H1 (cell line): ENCODE measurements at regions not wholly inside any gene's neighbourhood (a gene's known extent, or its start where the extent isn't known, plus 50 kb on each side); places are given as distances from the start of the nearest gene placed in this dataset.

Experiments
- CTCF ChIP-seq, 3 experiments: IDR thresholded peaks; 1 replicate in 2 of 3; 2 replicates in 1 of 3; pipeline versions ENCODE4 v1.5.1 to v1.6.1; 2011; ENCODE audit warnings: low read length in 3 of 3, mild to moderate bottlenecking in 3 of 3, inconsistent platforms in 2 of 3, low read depth in 1 of 3, moderate library complexity in 1 of 3; ENCODE audit not compliant: insufficient read depth in 1 of 3; ENCODE audit errors: control extremely low read depth in 1 of 3
- EZH2 ChIP-seq: fragments of 200-600 bp; sonication (generic); IDR thresholded peaks from 2 replicates; pipeline ENCODE4 v1.7.1; 2012; ENCODE audit warnings: low read depth, mild to moderate bottlenecking, moderate library complexity, low read length, inconsistent platforms; ENCODE audit not compliant: severe bottlenecking
- POLR2AphosphoS5 ChIP-seq: IDR thresholded peaks from 2 replicates; pipeline ENCODE4 v1.6.1; 2011; ENCODE audit warnings: low read depth, low read length

- no peak for TF ChIP-seq POLR2AphosphoS5
- no peak for TF ChIP-seq CTCF (IDR thresholded peaks at IDR 0.05; ENCODE audit: control extremely low read depth in 1 of 3, insufficient read depth in 1 of 3, low read depth in 1 of 3, low read length in 3 of 3)
- no peak for TF ChIP-seq EZH2
Measured at GRCh38 chr12:58491306-58491705, 429.0 kb downstream of the LRIG3 start.
